Astrocyte (in vitro differentiated cells and primary cell): ENCODE measurements at regions not wholly inside any gene's neighbourhood (a gene's known extent, or its start where the extent isn't known, plus 50 kb on each side); places are given as distances from the start of the nearest gene placed in this dataset.
A peak's percentile ranks its signal among the peaks of the same experiment; 100 is the strongest.

Experiments
- DNase-seq: peaks from one replicate; pipeline ENCODE4 v3.0.0-alpha.2; 2010; ENCODE audit warnings: low read depth
- FAIRE-seq: peaks from 2 replicates; lab custom pipeline; 2011; peaks lifted over from hg19 to GRCh38; lab: Jason Lieb, UNC
- H2AFZ ChIP-seq: 2 replicates; pipeline ENCODE4 v1.6.0; 2012; ENCODE audit warnings: low read depth, low read length, inconsistent platforms
- H3K27ac ChIP-seq: 2 replicates; pipeline ENCODE4 v1.5.1; 2011; ENCODE audit warnings: low read depth, low read length, inconsistent platforms
- H3K27me3 ChIP-seq: 2 replicates; pipeline ENCODE4 v1.6.0; 2011; ENCODE audit warnings: low read length, inconsistent platforms; ENCODE audit not compliant: insufficient read depth
- H3K36me3 ChIP-seq: 2 replicates; pipeline ENCODE4 v1.5.1; 2011; ENCODE audit warnings: low read length, inconsistent platforms; ENCODE audit not compliant: insufficient read depth
- H3K4me1 ChIP-seq: 2 replicates; pipeline ENCODE4 v1.5.1; 2011; ENCODE audit warnings: low read length, inconsistent platforms; ENCODE audit not compliant: insufficient read depth
- H3K4me2 ChIP-seq: 2 replicates; pipeline ENCODE4 v1.6.0; 2012; ENCODE audit warnings: low read length, inconsistent platforms
- H3K4me3 ChIP-seq: 2 replicates; pipeline ENCODE4 v1.5.1; 2011; ENCODE audit warnings: low read depth, mild to moderate bottlenecking, low read length, inconsistent platforms; ENCODE audit not compliant: insufficient read depth
- H3K79me2 ChIP-seq: 2 replicates; pipeline ENCODE4 v1.6.0; 2012; ENCODE audit warnings: mild to moderate bottlenecking, low read length, inconsistent platforms; ENCODE audit not compliant: insufficient read depth
- H3K9ac ChIP-seq: 2 replicates; pipeline ENCODE4 v1.6.0; 2012; ENCODE audit warnings: mild to moderate bottlenecking, low read length, inconsistent platforms
- H3K9me3 ChIP-seq: 2 replicates; pipeline ENCODE4 v1.5.1; 2012; ENCODE audit warnings: low read depth, mild to moderate bottlenecking, low read length, inconsistent platforms; ENCODE audit not compliant: insufficient read depth
- H4K20me1 ChIP-seq: 2 replicates; pipeline ENCODE4 v1.6.0; 2012; ENCODE audit warnings: low read length, inconsistent platforms; ENCODE audit not compliant: insufficient read depth
- H3K27ac Mint-ChIP-seq: one replicate; pipeline ENCODE4 v1.8.0; 2021; ENCODE audit warnings: mild to moderate bottlenecking, mixed read lengths; ENCODE audit not compliant: unreplicated experiment
- H3K27me3 Mint-ChIP-seq: one replicate; pipeline ENCODE4 v1.8.0; 2021; ENCODE audit warnings: low read depth, mixed read lengths; ENCODE audit not compliant: unreplicated experiment
- H3K36me3 Mint-ChIP-seq: one replicate; pipeline ENCODE4 v1.8.0; 2021; ENCODE audit warnings: low read depth, mixed read lengths; ENCODE audit not compliant: unreplicated experiment
- H3K4me1 Mint-ChIP-seq: one replicate; pipeline ENCODE4 v1.8.0; 2021; ENCODE audit warnings: low read depth, mixed read lengths; ENCODE audit not compliant: unreplicated experiment
- H3K4me3 Mint-ChIP-seq: one replicate; pipeline ENCODE4 v1.8.0; 2021; ENCODE audit warnings: mild to moderate bottlenecking, moderate library complexity, mixed read lengths; ENCODE audit not compliant: unreplicated experiment
- H3K9me3 Mint-ChIP-seq: one replicate; pipeline ENCODE4 v1.8.0; 2021; ENCODE audit warnings: mild to moderate bottlenecking, mixed read lengths; ENCODE audit not compliant: unreplicated experiment
- CTCF ChIP-seq: IDR thresholded peaks from 2 replicates; pipeline ENCODE4 v1.5.1; 2011; ENCODE audit warnings: low read depth, mild to moderate bottlenecking, inconsistent platforms, low read length, moderate library complexity; ENCODE audit not compliant: insufficient read depth
- EZH2 ChIP-seq: IDR thresholded peaks from 2 replicates; pipeline ENCODE4 v1.6.1; 2012; ENCODE audit warnings: mild to moderate bottlenecking, low read length, inconsistent platforms; ENCODE audit not compliant: insufficient read depth

- no peak overlapping the region for H2AFZ ChIP-seq
- FAIRE-seq, result no peak
- no peak overlapping the region for H3K4me3 Mint-ChIP-seq
These were observed 306.0 kb downstream of the FBXO15 start for GRCh38 chr18:73841661-73842060.

GRCh38 chr18:73840319-73840945 lies 307.2 kb downstream of the FBXO15 start:
- Mint-ChIP-seq H3K27ac (no peak overlapping the region), H3K4me3 (no peak overlapping the region), H3K36me3 (no peaks in the 10 kb centered on the region), H3K9me3 (peaks cover 1% of the 10 kb centered on the region), H3K27me3 (peaks cover 2% of the 10 kb centered on the region), H3K4me1 (peaks cover 7% of the 10 kb centered on the region)
- no peaks in the 10 kb centered on the region for H3K4me1 ChIP-seq
- no peak overlapping the region for H3K9ac ChIP-seq
- no peaks in the 10 kb centered on the region for H4K20me1 ChIP-seq
- no peaks in the 10 kb centered on the region for H3K36me3 ChIP-seq
- FAIRE-seq (no peak), DNase-seq (no peak)
- TF ChIP-seq CTCF (no peak), EZH2 (no peak)
- no peaks in the 10 kb centered on the region for H3K9me3 ChIP-seq
- H3K4me2 ChIP-seq, result no peak overlapping the region
- no peaks in the 10 kb centered on the region for H3K79me2 ChIP-seq
- no peak overlapping the region for H3K27ac ChIP-seq
- H3K4me3 ChIP-seq, result no peak overlapping the region
- no peak overlapping the region for H2AFZ ChIP-seq
- H3K27me3 ChIP-seq, result peaks cover 2% of the 10 kb centered on the region

More at GRCh38 chr18:73841661-73842060, 306.0 kb downstream of the FBXO15 start:
- peaks cover 1% of the 10 kb centered on the region for H3K9me3 Mint-ChIP-seq
- peaks cover 2% of the 10 kb centered on the region for H3K27me3 Mint-ChIP-seq
- no peaks in the 10 kb centered on the region for H4K20me1 ChIP-seq
- no peak overlapping the region for H3K4me2 ChIP-seq
- H3K9ac ChIP-seq, result no peak overlapping the region
- no peak overlapping the region for H3K27ac Mint-ChIP-seq
- no peaks in the 10 kb centered on the region for H3K79me2 ChIP-seq
- H3K4me3 ChIP-seq, result no peak overlapping the region
- H3K36me3 Mint-ChIP-seq, result no peaks in the 10 kb centered on the region
- no peak for DNase-seq
- peaks cover 2% of the 10 kb centered on the region for H3K4me1 Mint-ChIP-seq
- no peaks in the 10 kb centered on the region for H3K4me1 ChIP-seq
- no peaks in the 10 kb centered on the region for H3K36me3 ChIP-seq
- TF ChIP-seq CTCF (peak; percentile 27), EZH2 (no peak)
- no peak overlapping the region for H3K27ac ChIP-seq
- H3K27me3 ChIP-seq, result peaks cover 2% of the 10 kb centered on the region
- H3K9me3 ChIP-seq, result no peaks in the 10 kb centered on the region

DNA sequence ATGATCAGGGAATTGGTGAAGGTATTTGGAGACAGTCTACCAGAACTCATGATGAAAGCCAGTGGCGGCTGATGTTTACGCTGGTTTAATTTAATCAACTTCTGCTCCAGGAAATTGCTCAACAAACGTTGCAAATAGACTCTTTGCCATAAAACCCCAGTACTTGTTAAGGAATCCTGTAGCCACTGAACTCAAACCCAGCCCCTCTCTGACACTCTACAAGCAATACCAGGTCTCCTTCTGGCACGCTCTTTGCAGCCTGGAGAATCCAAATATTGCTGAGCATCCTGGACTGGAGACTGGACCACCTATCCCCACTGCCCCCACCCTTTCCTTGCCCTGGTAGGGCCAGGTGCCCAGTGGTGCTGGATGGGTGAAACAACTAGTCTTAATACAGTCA lies 308.2 kb downstream of the FBXO15 start:
- FAIRE-seq, result no peak
- DNase-seq, result no peak
- H3K9me3 Mint-ChIP-seq, result peaks cover 1% of the 10 kb centered on the region

More for the DNA sequence above, 308.2 kb downstream of the FBXO15 start:
- Histone ChIP-seq H3K27ac (no peak overlapping the region), H3K79me2 (no peaks in the 10 kb centered on the region), H2AFZ (no peak overlapping the region), H3K9ac (no peak overlapping the region), H3K36me3 (no peaks in the 10 kb centered on the region), H3K4me1 (no peaks in the 10 kb centered on the region), H3K9me3 (no peaks in the 10 kb centered on the region), H3K4me3 (no peak overlapping the region), H3K27me3 (peaks cover 2% of the 10 kb centered on the region), H3K4me2 (no peak overlapping the region), H4K20me1 (no peaks in the 10 kb centered on the region)
- Mint-ChIP-seq H3K4me3 (no peak overlapping the region), H3K36me3 (no peaks in the 10 kb centered on the region), H3K27ac (no peak overlapping the region), H3K4me1 (peaks cover 8% of the 10 kb centered on the region), H3K27me3 (peaks cover 2% of the 10 kb centered on the region)
- TF ChIP-seq EZH2 (no peak), CTCF (no peak)
